Stomach (tissue), 8 donors: ENCODE measurements at regions not wholly inside any gene's neighbourhood (a gene's known extent, or its start where the extent isn't known, plus 50 kb on each side); places are given as distances from the start of the nearest gene placed in this dataset.

Source experiments
- DNase-seq, 2 donors: peaks; one replicate each; pipeline versions ENCODE4 v3.0.0 to v3.0.0-alpha.2; 2013 to 2019
- H3K27ac ChIP-seq, 5 donors: fragments of 200-600 bp in 4 of 5; sonication (generic) in 4 of 5; one replicate each; pipeline ENCODE4 v1.5.1; 2013 to 2019; ENCODE audit warnings: mild to moderate bottlenecking in 1 of 5, moderate library complexity in 1 of 5
- H3K27me3 ChIP-seq, 3 donors: fragments of 200-600 bp; sonication (generic); one replicate each; pipeline ENCODE4 v1.5.1; 2017 to 2019; ENCODE audit warnings: mixed run types in 1 of 3
- H3K36me3 ChIP-seq, 4 donors: fragments of 200-600 bp; sonication (generic); 1 replicate in 3 of 4; 2 replicates in 1 of 4; pipeline ENCODE4 v1.5.1; 2016 to 2019
- H3K4me1 ChIP-seq, 4 donors: fragments of 200-600 bp; sonication (generic); one replicate each; pipeline ENCODE4 v1.5.1; 2016 to 2019
- H3K4me3 ChIP-seq, 4 donors: fragments of 200-600 bp; sonication (generic) in 3 of 4; one replicate each; pipeline ENCODE4 v1.5.1; 2016 to 2019; ENCODE audit warnings: mild to moderate bottlenecking in 1 of 4
- H3K9me3 ChIP-seq, 4 donors: fragments of 200-600 bp; sonication (generic); one replicate each; pipeline ENCODE4 v1.5.1; 2016 to 2019
- CTCF ChIP-seq, 7 experiments: fragments of 450-650 bp in 4 of 7; fragments of 200-600 bp in 3 of 7; sonication (generic) in 3 of 7; IDR thresholded peaks; one replicate each; pipeline ENCODE4 v1.5.1; 2016 to 2019; ENCODE audit warnings: antibody characterized with exemption in 7 of 7, control low read depth in 2 of 7, mild to moderate bottlenecking in 1 of 7
- EP300 ChIP-seq: sonication (generic); formaldehyde crosslinking; IDR thresholded peaks from one replicate; pipeline ENCODE4 v1.6.1; 2017; ENCODE audit warnings: antibody characterized with exemption
- POLR2A ChIP-seq, 4 donors: fragments of 450-650 bp; IDR thresholded peaks; one replicate each; pipeline ENCODE4 v1.6.1; 2016; ENCODE audit warnings: antibody characterized with exemption in 4 of 4, control low read depth in 2 of 4, mild to moderate bottlenecking in 1 of 4, moderate library complexity in 1 of 4
- POLR2AphosphoS5 ChIP-seq, 3 donors: sonication (generic); formaldehyde crosslinking; IDR thresholded peaks; one replicate each; pipeline ENCODE4 v1.6.1; 2016; ENCODE audit warnings: antibody characterized with exemption in 3 of 3
- WGBS, 5 donors: extraction: QIAGEN DNeasy Blood & Tissue Kit in 3 of 5; methylation state at CpG; one replicate each; pipeline versions ENCODE4 v1.1.5 to v1.1.7; 2013 to 2018; 5-methylcytosine and 5-hydroxymethylcytosine counted together
- intact Hi-C: fragments of 100-400 bp; cut with DNase I; formaldehyde crosslinking; loops from one replicate; pipeline ENCODE4 v1.15.1; 2023; ENCODE audit warnings: low total_unique reads
- donor health status: healthy with polysubstance abuse.
- donor health status: Bipolar disorder and iron deficiency.
- donor health status: healthy.

GRCh38 chr13:83496501-83496900 is 385.8 kb downstream of the SLITRK1 start:
- TF ChIP-seq CTCF (IDR thresholded peaks at IDR 0.05) (no peak), POLR2A (IDR thresholded peaks at IDR 0.05) (no peak), POLR2AphosphoS5 (IDR thresholded peaks at IDR 0.05) (no peak)
- Histone ChIP-seq H3K9me3 (no peaks in the 10 kb centered on the region), H3K27me3 (no peaks in the 10 kb centered on the region), H3K4me3 (no peak overlapping the region), H3K4me1 (no peaks in the 10 kb centered on the region), H3K36me3 (no peaks in the 10 kb centered on the region), H3K27ac (no peak overlapping the region)
- intact Hi-C loops, result no loop called here
- 89 to 96% (median 92%) methylated on average over 6 of the region's 6 CpGs for WGBS, 5 donors
- no peak for DNase-seq

- TF ChIP-seq POLR2AphosphoS5 (IDR thresholded peaks at IDR 0.05), result no peak
- no peak for TF ChIP-seq EP300
- TF ChIP-seq CTCF (IDR thresholded peaks at IDR 0.05), result no peak
- no peak for TF ChIP-seq POLR2A (IDR thresholded peaks at IDR 0.05)
- Histone ChIP-seq H3K27ac (no peak overlapping the region), H3K4me3 (no peak overlapping the region), H3K4me1 (no peaks in the 10 kb centered on the region), H3K36me3 (no peaks in the 10 kb centered on the region), H3K9me3 (no peaks in the 10 kb centered on the region), H3K27me3 (no peaks in the 10 kb centered on the region)
- WGBS, 5 donors, result 47 to 71% (median 61%) methylated on average over 1 of the region's 1 CpG
- DNase-seq, result no peak
- intact Hi-C loops, result no loop called here
Measured at GRCh38 chr13:83485101-83485500, 397.2 kb downstream of the SLITRK1 start.

- WGBS, 5 donors, result 54 to 70% (median 67%) methylated on average over 1 of the region's 1 CpG
Measured at GRCh38 chr13:83471011-83471410, 411.3 kb downstream of the SLITRK1 start.

GRCh38 chr13:83470133-83470797 is 412.0 kb downstream of the SLITRK1 start:
- Histone ChIP-seq H3K27ac (no peak overlapping the region), H3K9me3 (no peaks in the 10 kb centered on the region), H3K4me1 (no peaks in the 10 kb centered on the region), H3K36me3 (no peaks in the 10 kb centered on the region), H3K4me3 (no peak overlapping the region), H3K27me3 (no peaks in the 10 kb centered on the region)
- TF ChIP-seq EP300, result no peak
- no peak for TF ChIP-seq CTCF (IDR thresholded peaks at IDR 0.05)
- no peak for TF ChIP-seq POLR2A (IDR thresholded peaks at IDR 0.05)
- TF ChIP-seq POLR2AphosphoS5 (IDR thresholded peaks at IDR 0.05), result no peak
- WGBS, 5 donors, result 54 to 64% (median 59%) methylated on average over 4 of the region's 4 CpGs
- intact Hi-C loops, result no loop called here
- DNase-seq, result no peak

More at GRCh38 chr13:83471011-83471410, 411.3 kb downstream of the SLITRK1 start:
- H3K27me3 ChIP-seq, result no peaks in the 10 kb centered on the region
- DNase-seq, result no peak
- intact Hi-C loops, result no loop called here
- no peaks in the 10 kb centered on the region for H3K9me3 ChIP-seq
- no peaks in the 10 kb centered on the region for H3K36me3 ChIP-seq
- H3K27ac ChIP-seq, result no peak overlapping the region
- TF ChIP-seq POLR2AphosphoS5 (IDR thresholded peaks at IDR 0.05) (no peak), CTCF (IDR thresholded peaks at IDR 0.05) (no peak), POLR2A (IDR thresholded peaks at IDR 0.05) (no peak), EP300 (no peak)
- H3K4me3 ChIP-seq, result no peak overlapping the region
- no peaks in the 10 kb centered on the region for H3K4me1 ChIP-seq
